Psoas muscle (tissue), 7 donors: ENCODE measurements at regions not wholly inside any gene's neighbourhood (a gene's known extent, or its start where the extent isn't known, plus 50 kb on each side); places are given as distances from the start of the nearest gene placed in this dataset.

Experiments
- ATAC-seq, 4 donors: fragments of 200-7000 bp; cut with Tn5 transposase; one replicate each; pipeline ENCODE4 v1.9.1; 2020; ENCODE audit warnings: moderate library complexity in 3 of 4, mild to moderate bottlenecking in 2 of 4
- DNase-seq, 2 donors: peaks; one replicate each; pipeline ENCODE4 v3.0.0-alpha.2; 2020
- H3K27ac ChIP-seq: fragments of 200-600 bp; one replicate; pipeline ENCODE4 v1.8.0; 2022
- H3K27me3 ChIP-seq, 3 donors: fragments of 200-600 bp in 1 of 3; one replicate each; pipeline versions ENCODE4 v1.6.1 to v1.8.0; 2013 to 2022; ENCODE audit warnings: low read length in 2 of 3, mild to moderate bottlenecking in 2 of 3, moderate library complexity in 1 of 3; ENCODE audit not compliant: insufficient read depth in 3 of 3
- H3K36me3 ChIP-seq, 2 donors: fragments of 200-600 bp in 1 of 2; one replicate each; pipeline versions ENCODE4 v1.6.1 to v1.8.0; 2013 to 2022; ENCODE audit warnings: low read depth in 1 of 2, mild to moderate bottlenecking in 1 of 2, moderate library complexity in 1 of 2; ENCODE audit not compliant: insufficient read depth in 1 of 2
- H3K4me1 ChIP-seq: fragments of 200-600 bp; one replicate; pipeline ENCODE4 v1.8.0; 2022
- H3K4me3 ChIP-seq: fragments of 200-600 bp; one replicate; pipeline ENCODE4 v1.8.0; 2022; ENCODE audit warnings: mild to moderate bottlenecking
- H3K9me3 ChIP-seq: fragments of 200-600 bp; one replicate; pipeline ENCODE4 v1.8.0; 2022
- WGBS, 3 donors: extraction: QIAGEN DNeasy Blood & Tissue Kit; methylation state at CpG; one replicate each; pipeline versions ENCODE4 v1.1.6 to v1.1.7; 2013; 5-methylcytosine and 5-hydroxymethylcytosine counted together
- intact Hi-C, 2 donors: fragments of 100-400 bp; cut with DNase I; formaldehyde crosslinking; loops; one replicate each; pipeline versions ENCODE4 v1.11.0 to v1.14.2; 2022
- TF ChIP-seq, protein P1 (sequence below): fragments of 200-600 bp; IDR thresholded peaks from one replicate; pipeline ENCODE4 v1.8.0; 2022; ENCODE audit warnings: antibody characterized with exemption
- donor health status: healthy with polysubstance abuse.
- donor health status: DM: no; HTN: no; CAD: no; lungs with moderate emphysema.
- donor health status: Bipolar disorder and iron deficiency.
- donor health status: healthy.
- donor health status: DM: yes; HTN: yes; CAD: no.
- donor health status: DM: no; HTN: no; CAD: no.
- donor health status: DM: yes; HTN: yes; CAD: no.

DNA sequence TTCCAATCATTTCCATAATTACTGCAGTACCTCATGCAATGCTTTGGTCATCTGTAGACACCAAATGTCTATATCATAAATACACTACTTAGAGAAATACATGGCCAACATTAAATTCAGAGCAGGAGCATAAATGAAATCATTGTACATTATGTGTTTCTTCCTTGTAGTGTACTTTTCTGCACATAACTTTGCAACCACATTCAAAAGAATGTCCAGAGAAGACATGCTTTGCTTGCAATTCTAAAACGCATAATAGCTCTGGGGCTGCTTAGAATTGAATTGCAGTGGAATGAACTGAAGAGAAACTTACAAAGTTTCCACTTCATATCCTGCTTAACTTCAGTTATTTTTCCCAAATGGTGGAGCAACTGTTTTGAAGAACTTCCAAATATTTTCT lies 664.4 kb downstream of the DSC3 start:
- no peak for DNase-seq
- H3K4me1 ChIP-seq, result no peaks in the 10 kb centered on the region
- no peak for ATAC-seq
- no peak overlapping the region for H3K27ac ChIP-seq
- intact Hi-C loops, result loop anchor here in 1 of 2 donors (5.0 kb wide), 1 partner anchor 41 kb away; no protein-coding TSS in a partner anchor
- no peaks in the 10 kb centered on the region for H3K27me3 ChIP-seq
- no peak overlapping the region for H3K4me3 ChIP-seq
- TF ChIP-seq, protein P1, sequence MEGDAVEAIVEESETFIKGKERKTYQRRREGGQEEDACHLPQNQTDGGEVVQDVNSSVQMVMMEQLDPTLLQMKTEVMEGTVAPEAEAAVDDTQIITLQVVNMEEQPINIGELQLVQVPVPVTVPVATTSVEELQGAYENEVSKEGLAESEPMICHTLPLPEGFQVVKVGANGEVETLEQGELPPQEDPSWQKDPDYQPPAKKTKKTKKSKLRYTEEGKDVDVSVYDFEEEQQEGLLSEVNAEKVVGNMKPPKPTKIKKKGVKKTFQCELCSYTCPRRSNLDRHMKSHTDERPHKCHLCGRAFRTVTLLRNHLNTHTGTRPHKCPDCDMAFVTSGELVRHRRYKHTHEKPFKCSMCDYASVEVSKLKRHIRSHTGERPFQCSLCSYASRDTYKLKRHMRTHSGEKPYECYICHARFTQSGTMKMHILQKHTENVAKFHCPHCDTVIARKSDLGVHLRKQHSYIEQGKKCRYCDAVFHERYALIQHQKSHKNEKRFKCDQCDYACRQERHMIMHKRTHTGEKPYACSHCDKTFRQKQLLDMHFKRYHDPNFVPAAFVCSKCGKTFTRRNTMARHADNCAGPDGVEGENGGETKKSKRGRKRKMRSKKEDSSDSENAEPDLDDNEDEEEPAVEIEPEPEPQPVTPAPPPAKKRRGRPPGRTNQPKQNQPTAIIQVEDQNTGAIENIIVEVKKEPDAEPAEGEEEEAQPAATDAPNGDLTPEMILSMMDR, result no peak
- 58 to 76% (median 75%) methylated on average over 1 of the region's 1 CpG for WGBS, 3 donors
- no peaks in the 10 kb centered on the region for H3K9me3 ChIP-seq
- H3K36me3 ChIP-seq, result no peaks in the 10 kb centered on the region

- TF ChIP-seq, protein P1, result no peak
- H3K4me3 ChIP-seq, result no peak overlapping the region
Measured at GRCh38 chr18:30376515-30376914, 666.0 kb downstream of the DSC3 start.

GRCh38 chr18:30361864-30362540 lies 680.5 kb downstream of the DSC3 start:
- H3K9me3 ChIP-seq, result no peaks in the 10 kb centered on the region
- H3K4me3 ChIP-seq, result no peak overlapping the region
- ATAC-seq, result no peak
- DNase-seq, result no peak
- H3K27ac ChIP-seq, result no peak overlapping the region
- no peaks in the 10 kb centered on the region for H3K27me3 ChIP-seq
- H3K4me1 ChIP-seq, result no peaks in the 10 kb centered on the region
- intact Hi-C loops, result no loop called here
- no peaks in the 10 kb centered on the region for H3K36me3 ChIP-seq
- 63 to 74% (median 73%) methylated on average over 11 of the region's 11 CpGs for WGBS, 3 donors
- TF ChIP-seq, protein P1, result no peak

More at GRCh38 chr18:30376515-30376914, 666.0 kb downstream of the DSC3 start:
- intact Hi-C loops, result loop anchor here in 1 of 2 donors (5.0 kb wide), 1 partner anchor 39 kb away; no protein-coding TSS in a partner anchor
- no peaks in the 10 kb centered on the region for H3K9me3 ChIP-seq
- no peaks in the 10 kb centered on the region for H3K27me3 ChIP-seq
- no peaks in the 10 kb centered on the region for H3K4me1 ChIP-seq
- WGBS, 3 donors, result 72 to 78% (median 76%) methylated on average over 4 of the region's 4 CpGs
- H3K36me3 ChIP-seq, result no peaks in the 10 kb centered on the region
- H3K27ac ChIP-seq, result no peak overlapping the region
- no peak for DNase-seq
- no peak for ATAC-seq

- intact Hi-C loops, result no loop called here
- H3K4me1 ChIP-seq, result no peaks in the 10 kb centered on the region
- H3K27ac ChIP-seq, result no peak overlapping the region
- no peak overlapping the region for H3K4me3 ChIP-seq
- no peaks in the 10 kb centered on the region for H3K27me3 ChIP-seq
- ATAC-seq (no peak), DNase-seq (no peak)
- TF ChIP-seq, protein P1, result no peak
- no peaks in the 10 kb centered on the region for H3K9me3 ChIP-seq
- H3K36me3 ChIP-seq, result no peaks in the 10 kb centered on the region
- 77 to 79% (median 78%) methylated on average over 3 of the region's 3 CpGs for WGBS, 3 donors
Measured at GRCh38 chr18:30359521-30359920, 683.0 kb downstream of the DSC3 start.

GRCh38 chr18:30358555-30358954 lies 684.0 kb downstream of the DSC3 start:
- Histone ChIP-seq H3K27ac (no peak overlapping the region), H3K4me3 (no peak overlapping the region), H3K4me1 (no peaks in the 10 kb centered on the region), H3K27me3 (no peaks in the 10 kb centered on the region), H3K36me3 (no peaks in the 10 kb centered on the region), H3K9me3 (no peaks in the 10 kb centered on the region)
- ATAC-seq (no peak), DNase-seq (no peak)
- intact Hi-C loops, result no loop called here
- TF ChIP-seq, protein P1, result no peak
